ENCODE measurements at regions not wholly inside any gene's neighbourhood (a gene's known extent, or its start where the extent isn't known, plus 50 kb on each side); places are given as distances from the start of the nearest gene placed in this dataset.

- no peak for DNase-seq
Measured at GRCh38 chr16:35296962-35297653, 1837.7 kb downstream of the TP53TG3F start.

- DNase-seq, result no peak
Measured at GRCh38 chr16:35298460-35299243, 1839.2 kb downstream of the TP53TG3F start.

- no peak for DNase-seq
Measured at GRCh38 chr16:35302859-35303258, 1843.4 kb downstream of the TP53TG3F start.

GRCh38 chr16:35305476-35305875 lies 1846.1 kb downstream of the TP53TG3F start:
- DNase-seq, result no peak

- DNase-seq, result no peak
Measured at GRCh38 chr16:35306915-35307314, 1847.5 kb downstream of the TP53TG3F start.

- DNase-seq, result no peak
Measured at GRCh38 chr16:35308674-35309073, 1849.3 kb downstream of the TP53TG3F start.

GRCh38 chr16:35310999-35311398 lies 1851.6 kb downstream of the TP53TG3F start:
- no peak for DNase-seq

- no peak for DNase-seq
Measured at GRCh38 chr16:35311475-35311874, 1852.1 kb downstream of the TP53TG3F start.

GRCh38 chr16:35314298-35314697 lies 1854.9 kb downstream of the TP53TG3F start:
- no peak for DNase-seq

- no peak for DNase-seq
Measured at GRCh38 chr16:35319536-35320192, 1860.3 kb downstream of the TP53TG3F start.

GRCh38 chr16:35325936-35326335 lies 1866.5 kb downstream of the TP53TG3F start:
- no peak for DNase-seq

- DNase-seq, result no peak
Measured at GRCh38 chr16:35339337-35339736, 1879.9 kb downstream of the TP53TG3F start.

- DNase-seq, result no peak
Measured at GRCh38 chr16:35342012-35342411, 1882.6 kb downstream of the TP53TG3F start.

- no peak for DNase-seq
Measured at GRCh38 chr16:35344012-35344762, 1884.8 kb downstream of the TP53TG3F start.

- no peak for DNase-seq
Measured at GRCh38 chr16:35352431-35352830, 1893.0 kb downstream of the TP53TG3F start.

- DNase-seq, result no peak
Measured at GRCh38 chr16:35363510-35363909, 1904.1 kb downstream of the TP53TG3F start.

- DNase-seq, result no peak
Measured at GRCh38 chr16:35364263-35364662, 1904.9 kb downstream of the TP53TG3F start.

- no peak for DNase-seq
Measured at GRCh38 chr16:35365675-35366074, 1906.3 kb downstream of the TP53TG3F start.

- DNase-seq, result no peak
Measured at GRCh38 chr16:35370617-35371016, 1911.2 kb downstream of the TP53TG3F start.

GRCh38 chr16:35377142-35377541 lies 1917.7 kb downstream of the TP53TG3F start:
- DNase-seq, result no peak

GRCh38 chr16:35386619-35387018 lies 1927.2 kb downstream of the TP53TG3F start:
- DNase-seq, result no peak

- DNase-seq, result peak; percentile 37
Measured at GRCh38 chr16:35391328-35391727, 1931.9 kb downstream of the TP53TG3F start.

- no peak for DNase-seq
Measured at GRCh38 chr16:35398180-35398579, 1938.8 kb downstream of the TP53TG3F start.

All from NCI-H2171 (cell line).